BLaER1 treated with 17β-estradiol and CSF1 and Interleukin-3, amounts not matched to agents 10 nM and 100 nM (cell line): ENCODE measurements at regions not wholly inside any gene's neighbourhood (a gene's known extent, or its start where the extent isn't known, plus 50 kb on each side); places are given as distances from the start of the nearest gene placed in this dataset.
"Not testable (repeated sequence)": the region's sequence is repeated elsewhere in the genome, so short reads cannot be mapped to it uniquely, and the experiment has no call there.

Experiments
- H3K27ac ChIP-seq, 11 experiments: shearing (Covaris generic); formaldehyde crosslinking; 2 replicates each; pipeline ENCODE4 v1.8.1; 2022
- H3K27me3 ChIP-seq, 11 experiments: shearing (Covaris generic); formaldehyde crosslinking; 2 replicates each; pipeline ENCODE4 v1.8.1; 2022
- H3K36me3 ChIP-seq, 11 experiments: shearing (Covaris generic); formaldehyde crosslinking; 2 replicates each; pipeline ENCODE4 v1.8.1; 2022
- H3K4me1 ChIP-seq, 10 experiments: shearing (Covaris generic); formaldehyde crosslinking; 2 replicates each; pipeline ENCODE4 v1.8.1; 2022
- H3K4me2 ChIP-seq, 11 experiments: shearing (Covaris generic); formaldehyde crosslinking; 2 replicates each; pipeline ENCODE4 v1.8.1; 2022
- H3K4me3 ChIP-seq, 10 experiments: shearing (Covaris generic); formaldehyde crosslinking; 2 replicates each; pipeline ENCODE4 v1.8.1; 2022
- H3K9ac ChIP-seq, 11 experiments: shearing (Covaris generic); formaldehyde crosslinking; 2 replicates each; pipeline ENCODE4 v1.8.1; 2022
- H3K9me3 ChIP-seq, 11 experiments: shearing (Covaris generic); formaldehyde crosslinking; replicated peaks in 1 of 11; 2 replicates each; pipeline ENCODE4 v1.8.1; 2022
- H4K20me1 ChIP-seq, 11 experiments: shearing (Covaris generic); formaldehyde crosslinking; 2 replicates each; pipeline ENCODE4 v1.8.1; 2022
- Cebpa-rat ChIP-seq, 11 experiments: shearing (Covaris generic); IDR thresholded peaks; 2 replicates each; pipeline ENCODE4 v1.8.1; 2022

DNA sequence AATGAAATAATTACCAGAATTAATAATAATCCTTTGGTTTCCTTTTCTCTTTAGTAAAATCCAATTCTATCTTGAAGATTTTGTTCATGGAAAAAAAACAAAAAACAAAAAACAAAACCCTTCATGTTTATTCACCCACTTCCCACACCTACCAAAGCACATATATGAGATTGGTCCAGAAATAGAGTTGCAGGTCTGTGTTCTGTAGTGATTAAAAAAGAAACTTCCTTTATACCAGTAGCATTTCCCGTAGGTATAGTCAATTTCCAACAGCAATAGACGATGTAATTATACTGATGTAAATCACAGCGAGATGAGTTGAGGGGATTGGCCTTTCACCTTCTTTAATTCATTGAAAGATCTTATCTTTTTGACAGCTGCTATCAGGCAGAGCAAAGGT lies 194.6 kb downstream of the SOX2 start:
- H3K27me3 ChIP-seq = no peaks in the 10 kb centered on the region

DNA sequence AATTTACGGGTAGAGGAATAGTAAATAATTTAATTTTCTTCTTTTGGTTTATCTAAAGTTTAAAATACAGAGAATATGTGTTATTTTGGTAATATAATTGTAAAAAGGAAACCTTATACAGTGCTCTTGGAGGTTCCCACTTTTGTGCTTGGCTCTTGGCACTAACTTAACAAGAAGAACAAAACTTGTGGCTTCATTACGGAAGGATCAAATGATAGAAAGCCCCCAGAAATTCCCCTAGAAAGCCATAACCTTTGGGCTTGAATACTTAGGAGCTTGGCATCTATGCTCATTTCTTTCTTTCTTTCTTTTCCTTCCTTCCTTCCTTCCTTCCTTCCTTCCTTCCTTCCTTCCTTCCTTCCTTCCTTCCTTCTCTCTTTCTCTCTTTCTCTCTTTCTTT lies 197.5 kb downstream of the SOX2 start:
- H3K4me2 ChIP-seq = no peak overlapping the region
- H3K4me3 ChIP-seq = no peak overlapping the region
- H3K36me3 ChIP-seq = no peaks in the 10 kb centered on the region
- no peaks in the 10 kb centered on the region for H3K27me3 ChIP-seq
- H4K20me1 ChIP-seq = no peaks in the 10 kb centered on the region
- no peak overlapping the region for H3K27ac ChIP-seq
- peaks cover 0 to 15% (median 0%) of the 10 kb centered on the region in 10 experiments; a peak in 4 of 20 replicates for H3K4me1 ChIP-seq
- H3K9me3 ChIP-seq = no peaks in the 10 kb centered on the region
- H3K9ac ChIP-seq = no peak overlapping the region
- TF ChIP-seq Cebpa-rat (IDR thresholded peaks at IDR 0.05) = no peak

More for the DNA sequence above, 194.6 kb downstream of the SOX2 start:
- no peak overlapping the region for H3K4me2 ChIP-seq
- no peak overlapping the region for H3K9ac ChIP-seq
- H3K4me3 ChIP-seq = no peak overlapping the region
- H3K27ac ChIP-seq = no peak overlapping the region
- H4K20me1 ChIP-seq = no peaks in the 10 kb centered on the region
- no peaks in the 10 kb centered on the region for H3K36me3 ChIP-seq
- peaks cover 0 to 15% (median 0%) of the 10 kb centered on the region in 10 experiments; a peak in 4 of 20 replicates for H3K4me1 ChIP-seq
- no peaks in the 10 kb centered on the region for H3K9me3 ChIP-seq
- no peak for TF ChIP-seq Cebpa-rat (IDR thresholded peaks at IDR 0.05)

DNA sequence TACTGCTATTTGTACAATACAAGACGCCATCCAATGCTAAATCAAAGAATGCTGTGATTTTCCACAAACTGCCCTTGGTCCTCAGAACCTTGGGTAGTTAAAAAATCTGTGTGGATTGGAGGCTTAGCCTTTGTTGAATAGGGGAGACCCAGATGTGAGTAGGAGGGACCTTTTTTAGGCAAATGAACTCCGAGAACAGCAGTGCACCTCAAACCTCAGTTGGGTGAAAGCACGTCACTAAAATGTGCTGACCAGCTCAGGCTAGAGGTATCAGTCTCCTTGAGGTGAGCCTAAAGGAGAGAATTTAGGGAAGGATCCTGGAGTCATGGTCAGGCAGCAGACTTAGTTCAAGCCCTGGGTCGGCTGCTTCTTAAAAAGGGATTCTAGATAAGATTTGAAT lies 200.7 kb downstream of the SOX2 start:
- Histone ChIP-seq H3K4me1 (peaks cover 0 to 9% (median 0%) of the 10 kb centered on the region in 10 experiments; a peak in 4 of 20 replicates), H3K9ac (no peak overlapping the region), H3K4me2 (no peak overlapping the region), H3K9me3 (no peaks in the 10 kb centered on the region), H3K27ac (no peak overlapping the region), H3K36me3 (no peaks in the 10 kb centered on the region), H3K4me3 (no peak overlapping the region), H4K20me1 (no peaks in the 10 kb centered on the region), H3K27me3 (no peaks in the 10 kb centered on the region)
- no peak for TF ChIP-seq Cebpa-rat (IDR thresholded peaks at IDR 0.05)

DNA sequence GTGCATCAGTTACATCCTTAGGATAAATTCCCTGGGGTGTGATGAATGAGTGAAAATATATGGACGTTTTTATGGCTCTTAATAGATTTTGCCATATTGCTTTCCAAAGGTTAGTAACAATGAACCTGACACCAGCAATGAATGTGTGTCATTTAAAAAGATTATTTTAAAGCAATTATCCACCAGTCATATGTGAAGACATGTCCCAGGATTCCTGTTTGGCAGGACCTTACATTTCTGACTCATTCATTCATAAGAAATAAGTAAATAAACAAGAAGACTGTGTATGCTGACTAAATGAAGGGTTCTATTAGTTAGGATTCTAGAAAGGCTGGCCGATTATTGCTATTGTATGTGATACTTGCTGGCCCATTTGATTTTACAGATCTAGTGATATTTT lies 201.5 kb downstream of the SOX2 start:
- H3K27me3 ChIP-seq = no peaks in the 10 kb centered on the region
- no peak overlapping the region for H3K9ac ChIP-seq
- TF ChIP-seq Cebpa-rat (IDR thresholded peaks at IDR 0.05) = no peak
- no peaks in the 10 kb centered on the region for H4K20me1 ChIP-seq
- no peaks in the 10 kb centered on the region for H3K9me3 ChIP-seq
- no peak overlapping the region for H3K4me3 ChIP-seq
- H3K36me3 ChIP-seq = no peaks in the 10 kb centered on the region
- H3K4me2 ChIP-seq = no peak overlapping the region
- no peak overlapping the region for H3K27ac ChIP-seq
- H3K4me1 ChIP-seq = peaks cover 0 to 6% (median 4%) of the 10 kb centered on the region in 10 experiments; a peak in 6 of 20 replicates

DNA sequence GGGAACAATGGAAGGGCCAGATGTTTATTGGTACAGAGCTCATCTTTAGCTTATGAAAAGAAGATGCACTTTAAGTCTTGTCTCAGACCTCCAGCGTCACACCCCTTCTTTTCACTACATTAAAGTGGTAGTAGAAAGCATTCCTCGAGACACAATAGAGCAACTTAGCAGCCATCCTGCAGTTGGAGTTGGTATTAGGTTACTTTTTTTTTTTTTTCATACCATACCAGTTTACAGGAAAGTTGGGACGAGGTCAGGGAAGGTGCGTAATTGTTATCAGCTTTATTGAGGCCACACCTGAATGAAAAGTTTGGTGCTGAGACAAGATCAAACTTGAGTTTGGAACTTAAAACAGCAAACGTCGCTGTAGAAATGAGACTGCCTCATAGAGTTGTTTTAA lies 203.8 kb downstream of the SOX2 start:
- Histone ChIP-seq H3K4me2 (no peak overlapping the region), H4K20me1 (no peaks in the 10 kb centered on the region), H3K4me3 (no peak overlapping the region), H3K4me1 (peaks cover 0 to 11% (median 5%) of the 10 kb centered on the region in 10 experiments; a peak in 5 of 20 replicates), H3K9ac (no peak overlapping the region), H3K27me3 (no peaks in the 10 kb centered on the region), H3K9me3 (no peaks in the 10 kb centered on the region), H3K36me3 (no peaks in the 10 kb centered on the region), H3K27ac (no peak overlapping the region)
- TF ChIP-seq Cebpa-rat (IDR thresholded peaks at IDR 0.05) = no peak

DNA sequence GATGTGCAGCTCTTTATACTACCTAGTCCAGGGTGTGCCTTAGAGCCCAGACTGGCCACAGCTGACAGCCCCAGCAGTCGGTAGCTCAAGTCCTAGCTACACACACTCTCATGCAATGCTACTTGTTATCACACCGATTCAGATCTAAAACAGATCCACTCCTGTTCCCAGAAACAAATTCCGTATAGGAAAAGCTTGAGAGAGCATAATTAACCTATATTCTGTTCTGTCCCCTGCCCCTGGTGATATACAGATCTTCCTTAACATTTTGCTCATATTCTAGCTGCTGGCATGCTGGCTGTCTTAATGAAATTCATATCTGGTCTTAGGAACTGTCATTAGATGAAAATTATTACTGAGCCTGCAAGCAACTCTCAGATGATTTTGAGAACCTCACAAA lies 204.3 kb downstream of the SOX2 start:
- Histone ChIP-seq H3K27ac (no peak overlapping the region), H3K9ac (no peak overlapping the region), H3K36me3 (no peaks in the 10 kb centered on the region), H4K20me1 (no peaks in the 10 kb centered on the region), H3K4me3 (no peak overlapping the region), H3K4me1 (peaks cover 0 to 11% (median 6%) of the 10 kb centered on the region in 10 experiments; a peak in 5 of 20 replicates), H3K27me3 (no peaks in the 10 kb centered on the region), H3K4me2 (no peak overlapping the region), H3K9me3 (no peaks in the 10 kb centered on the region)
- TF ChIP-seq Cebpa-rat (IDR thresholded peaks at IDR 0.05) = no peak

DNA sequence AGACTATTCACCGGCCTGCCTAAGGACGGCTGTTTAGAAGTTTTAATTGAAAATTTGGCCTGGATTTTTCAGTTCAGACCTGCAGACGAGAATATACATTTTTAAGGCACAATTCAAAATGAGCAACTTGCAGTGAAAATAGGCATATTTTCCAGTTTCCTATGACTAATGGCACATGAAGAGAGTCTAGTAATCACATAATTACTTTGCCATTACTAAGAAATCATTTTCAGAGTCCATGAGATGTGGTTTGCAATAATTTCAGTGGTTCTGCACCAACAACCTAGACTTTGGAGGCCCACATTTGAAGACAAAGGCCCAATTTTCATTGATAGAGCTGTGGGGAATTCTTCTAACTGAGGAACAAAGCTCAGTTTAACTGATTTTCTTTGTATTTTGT lies 205.3 kb downstream of the SOX2 start:
- no peak overlapping the region for H3K4me2 ChIP-seq
- no peak for TF ChIP-seq Cebpa-rat (IDR thresholded peaks at IDR 0.05)

DNA sequence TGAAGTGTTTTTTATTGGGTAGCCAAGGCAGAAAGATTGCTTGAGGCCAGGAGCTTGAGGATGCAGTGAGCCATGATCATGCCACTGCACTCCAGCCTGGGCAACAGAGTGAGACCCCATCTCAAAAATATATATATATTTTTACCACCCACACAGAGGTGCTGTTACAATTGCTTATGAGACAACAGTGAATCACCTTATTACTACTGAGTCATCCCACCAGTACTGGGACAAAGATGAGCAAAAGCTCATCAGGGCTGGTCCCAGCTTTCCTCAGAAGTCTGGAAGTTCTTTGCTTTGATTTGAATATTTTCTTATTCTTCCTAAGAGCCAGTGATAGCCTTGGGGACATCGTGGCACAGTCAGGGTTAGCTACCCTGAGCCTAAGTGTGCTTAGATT lies 207.7 kb downstream of the SOX2 start:
- H3K4me1 ChIP-seq = peaks cover 0 to 11% (median 6%) of the 10 kb centered on the region in 10 experiments; a peak in 5 of 20 replicates
- H4K20me1 ChIP-seq = no peaks in the 10 kb centered on the region
- H3K9ac ChIP-seq = no peak overlapping the region
- H3K4me2 ChIP-seq = no peak overlapping the region
- H3K4me3 ChIP-seq = no peak overlapping the region
- no peaks in the 10 kb centered on the region; a peak in 1 of 22 replicates for H3K9me3 ChIP-seq
- no peak overlapping the region for H3K27ac ChIP-seq
- no peaks in the 10 kb centered on the region for H3K36me3 ChIP-seq
- no peaks in the 10 kb centered on the region for H3K27me3 ChIP-seq
- no peak for TF ChIP-seq Cebpa-rat (IDR thresholded peaks at IDR 0.05)

More for the DNA sequence above, 205.3 kb downstream of the SOX2 start:
- peaks cover 0 to 11% (median 6%) of the 10 kb centered on the region in 10 experiments; a peak in 5 of 20 replicates for H3K4me1 ChIP-seq
- no peak overlapping the region for H3K9ac ChIP-seq
- no peaks in the 10 kb centered on the region for H3K36me3 ChIP-seq
- no peaks in the 10 kb centered on the region for H3K27me3 ChIP-seq
- no peaks in the 10 kb centered on the region for H3K9me3 ChIP-seq
- H4K20me1 ChIP-seq = no peaks in the 10 kb centered on the region
- no peak overlapping the region for H3K4me3 ChIP-seq
- H3K27ac ChIP-seq = no peak overlapping the region

DNA sequence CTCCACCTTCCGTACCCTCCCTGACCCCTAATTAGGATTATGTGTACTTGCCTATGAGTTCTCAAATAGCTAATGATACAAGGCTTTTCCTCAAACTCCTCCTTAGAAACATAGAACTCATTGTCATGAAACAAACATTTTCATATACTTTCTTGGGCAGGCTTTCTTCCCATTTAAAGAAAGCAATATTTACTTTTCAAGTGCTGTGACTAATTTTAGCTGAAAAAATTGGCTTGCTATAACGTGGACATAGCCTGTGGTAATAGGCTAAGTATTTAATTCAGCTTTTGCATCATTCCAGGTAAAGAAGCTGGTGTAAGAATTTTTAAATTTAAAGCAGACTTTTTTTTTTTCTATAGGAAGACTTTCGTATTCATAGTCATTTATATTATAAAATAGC lies 208.7 kb downstream of the SOX2 start:
- no peaks in the 10 kb centered on the region for H3K27me3 ChIP-seq
- peaks cover 0 to 11% (median 6%) of the 10 kb centered on the region in 10 experiments; a peak in 5 of 20 replicates for H3K4me1 ChIP-seq
- H3K9me3 ChIP-seq = peaks cover 0 to 3% (median 0%) of the 10 kb centered on the region in 11 experiments; a peak in 12 of 22 replicates
- no peak overlapping the region for H3K4me2 ChIP-seq
- H3K36me3 ChIP-seq = no peaks in the 10 kb centered on the region
- no peak overlapping the region for H3K27ac ChIP-seq
- TF ChIP-seq Cebpa-rat (IDR thresholded peaks at IDR 0.05) = no peak
- no peak overlapping the region for H3K9ac ChIP-seq
- no peaks in the 10 kb centered on the region for H4K20me1 ChIP-seq
- no peak overlapping the region for H3K4me3 ChIP-seq

DNA sequence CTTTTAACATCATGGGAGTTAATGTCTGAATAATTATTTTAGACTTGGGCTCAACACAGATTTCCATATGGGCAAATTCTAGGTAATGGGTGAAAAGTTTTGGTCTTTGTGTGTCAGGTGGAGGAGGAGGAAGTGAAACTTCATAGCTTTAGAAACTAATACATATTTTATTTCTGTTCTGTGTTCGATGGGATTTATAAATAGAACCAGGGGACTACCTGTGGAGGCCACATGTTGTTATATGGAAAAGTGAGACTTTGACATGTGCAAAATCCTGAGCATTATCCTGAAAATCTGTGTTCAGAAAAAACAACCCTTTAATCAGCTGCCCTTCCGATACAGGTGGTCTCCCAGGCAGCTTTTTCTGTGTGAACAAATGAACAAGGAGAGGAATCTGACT lies 209.5 kb downstream of the SOX2 start:
- no peaks in the 10 kb centered on the region for H4K20me1 ChIP-seq
- H3K27ac ChIP-seq = no peak overlapping the region
- no peak overlapping the region for H3K4me2 ChIP-seq
- TF ChIP-seq Cebpa-rat (IDR thresholded peaks at IDR 0.05) = no peak
- no peak overlapping the region for H3K9ac ChIP-seq
- no peaks in the 10 kb centered on the region for H3K36me3 ChIP-seq
- peaks cover 7 to 11% (median 8%) of the 10 kb centered on the region in 11 experiments; a peak in 21 of 22 replicates for H3K9me3 ChIP-seq
- H3K4me1 ChIP-seq = peaks cover 0 to 11% (median 6%) of the 10 kb centered on the region in 10 experiments; a peak in 5 of 20 replicates
- no peaks in the 10 kb centered on the region for H3K27me3 ChIP-seq
- H3K4me3 ChIP-seq = no peak overlapping the region

DNA sequence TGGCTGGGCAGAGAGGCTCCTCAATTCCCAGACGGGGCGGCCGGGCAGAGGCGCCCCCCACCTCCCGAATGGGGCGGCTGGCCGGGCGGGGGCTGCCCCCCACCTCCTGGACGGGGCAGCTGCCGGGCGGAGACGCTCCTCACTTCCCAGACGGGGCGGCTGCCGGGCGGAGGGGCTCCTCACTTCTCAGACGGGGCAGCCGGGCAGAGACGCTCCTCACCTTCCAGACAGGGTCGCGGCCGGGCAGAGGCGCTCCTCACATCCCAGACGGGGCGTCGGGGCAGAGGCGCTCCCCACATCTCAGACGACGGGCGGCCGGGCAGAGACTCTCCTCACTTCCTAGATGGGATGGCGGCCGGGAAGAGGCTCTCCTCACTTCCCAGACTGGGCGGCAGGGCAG lies 214.1 kb downstream of the SOX2 start:
- not testable (repeated sequence) for H3K36me3 ChIP-seq, H3K4me2 ChIP-seq, H4K20me1 ChIP-seq, H3K27me3 ChIP-seq, H3K27ac ChIP-seq, H3K4me3 ChIP-seq, H3K9ac ChIP-seq
- H3K9me3 ChIP-seq = peaks cover 17 to 23% (median 20%) of the 10 kb centered on the region in 11 experiments
- H3K4me1 ChIP-seq = peaks cover 0 to 12% (median 0%) of the 10 kb centered on the region in 10 experiments; a peak in 3 of 20 replicates
